ENCODE measurements at regions not wholly inside any gene's neighbourhood (a gene's known extent, or its start where the extent isn't known, plus 50 kb on each side); places are given as distances from the start of the nearest gene placed in this dataset.

DNA sequence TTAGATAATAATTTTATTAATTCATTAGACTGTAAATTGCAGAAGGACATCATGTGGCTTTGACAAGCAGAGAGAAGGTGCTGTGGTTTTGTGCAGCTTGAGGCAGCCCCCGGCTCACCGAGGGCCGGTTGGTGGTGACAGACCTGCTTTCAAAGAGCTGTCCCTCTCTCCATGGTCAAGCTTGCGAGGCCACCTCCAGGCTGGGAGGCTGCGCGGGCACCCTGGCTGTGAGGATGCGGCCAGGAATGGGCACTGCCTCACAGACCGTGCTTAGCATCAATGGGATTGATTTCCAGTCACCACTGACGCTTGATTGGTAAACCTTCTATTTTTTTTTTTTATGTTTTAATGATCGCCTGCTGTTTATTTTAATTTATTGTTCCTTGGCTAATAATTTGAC is 690.9 kb downstream of the GALR1 start:
- TF ChIP-seq ZNF274 (IDR thresholded peaks at IDR 0.05; ENCODE audit: low read depth, low read length) (no peak), YY1 (IDR thresholded peaks at IDR 0.05; ENCODE audit: insufficient read depth, insufficient read length) (no peak)
